ENCODE measurements at regions not wholly inside any gene's neighbourhood (a gene's known extent, or its start where the extent isn't known, plus 50 kb on each side); places are given as distances from the start of the nearest gene placed in this dataset.
"Not testable (repeated sequence)": the region's sequence is repeated elsewhere in the genome, so short reads cannot be mapped to it uniquely, and the experiment has no call there.

DNA sequence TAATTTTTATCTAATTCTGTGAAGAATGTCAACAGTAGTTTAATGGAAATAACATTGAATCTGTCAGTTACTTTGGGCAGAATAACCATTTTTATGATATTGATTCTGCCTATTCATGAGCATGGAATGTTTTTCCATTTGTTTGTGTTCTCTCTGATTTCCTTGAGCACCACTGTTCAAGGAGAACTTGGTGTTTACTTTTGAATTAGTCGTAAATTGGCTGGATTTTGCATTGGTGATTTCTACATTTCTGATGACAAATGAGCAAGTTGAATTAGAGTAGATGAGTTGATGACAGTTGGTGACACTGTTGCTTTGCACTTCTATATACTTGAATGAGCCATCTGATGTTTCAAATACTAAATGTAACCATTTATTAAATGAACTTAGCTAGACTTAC is 1007.3 kb upstream of the ADAMTS5 start:
- TF ChIP-seq, protein P1, sequence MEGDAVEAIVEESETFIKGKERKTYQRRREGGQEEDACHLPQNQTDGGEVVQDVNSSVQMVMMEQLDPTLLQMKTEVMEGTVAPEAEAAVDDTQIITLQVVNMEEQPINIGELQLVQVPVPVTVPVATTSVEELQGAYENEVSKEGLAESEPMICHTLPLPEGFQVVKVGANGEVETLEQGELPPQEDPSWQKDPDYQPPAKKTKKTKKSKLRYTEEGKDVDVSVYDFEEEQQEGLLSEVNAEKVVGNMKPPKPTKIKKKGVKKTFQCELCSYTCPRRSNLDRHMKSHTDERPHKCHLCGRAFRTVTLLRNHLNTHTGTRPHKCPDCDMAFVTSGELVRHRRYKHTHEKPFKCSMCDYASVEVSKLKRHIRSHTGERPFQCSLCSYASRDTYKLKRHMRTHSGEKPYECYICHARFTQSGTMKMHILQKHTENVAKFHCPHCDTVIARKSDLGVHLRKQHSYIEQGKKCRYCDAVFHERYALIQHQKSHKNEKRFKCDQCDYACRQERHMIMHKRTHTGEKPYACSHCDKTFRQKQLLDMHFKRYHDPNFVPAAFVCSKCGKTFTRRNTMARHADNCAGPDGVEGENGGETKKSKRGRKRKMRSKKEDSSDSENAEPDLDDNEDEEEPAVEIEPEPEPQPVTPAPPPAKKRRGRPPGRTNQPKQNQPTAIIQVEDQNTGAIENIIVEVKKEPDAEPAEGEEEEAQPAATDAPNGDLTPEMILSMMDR (IDR thresholded peaks at IDR 0.05): not testable (repeated sequence)
- not testable (repeated sequence) for TF ChIP-seq POLR2A (IDR thresholded peaks at IDR 0.05)
